ENCODE measurements at regions not wholly inside any gene's neighbourhood (a gene's known extent, or its start where the extent isn't known, plus 50 kb on each side); places are given as distances from the start of the nearest gene placed in this dataset.

DNA sequence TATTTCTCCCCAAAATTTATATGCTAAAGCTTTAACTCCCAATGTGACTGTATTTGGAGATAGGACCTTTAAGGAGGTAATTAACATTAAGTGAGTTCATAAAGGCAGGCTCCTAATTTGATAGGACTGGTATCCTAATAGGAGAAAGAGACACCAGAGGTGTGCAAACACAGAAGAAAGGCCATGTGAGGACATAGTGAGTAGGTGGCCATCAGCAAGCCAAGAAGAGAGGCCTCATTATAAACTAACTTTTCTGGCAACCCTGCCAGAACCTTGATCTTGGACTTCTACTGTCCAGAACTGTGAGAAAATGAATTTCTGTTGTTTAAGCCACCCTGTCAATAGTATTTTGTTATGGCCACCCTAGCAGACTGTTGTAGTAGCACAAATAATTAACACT is 177.9 kb upstream of the FUT9 start:
- Histone ChIP-seq H3K4me3 (no peak overlapping the region), H3K36me3 (no peaks in the 10 kb centered on the region), H3K9me3 (no peaks in the 10 kb centered on the region), H3K4me1 (no peaks in the 10 kb centered on the region), H3K27me3 (no peaks in the 10 kb centered on the region), H3K27ac (no peak overlapping the region)
- intact Hi-C loops (cut with DNase I; ENCODE audit: low total_unique reads), result no loop called here
- no peak for DNase-seq
- TF ChIP-seq, protein P1, sequence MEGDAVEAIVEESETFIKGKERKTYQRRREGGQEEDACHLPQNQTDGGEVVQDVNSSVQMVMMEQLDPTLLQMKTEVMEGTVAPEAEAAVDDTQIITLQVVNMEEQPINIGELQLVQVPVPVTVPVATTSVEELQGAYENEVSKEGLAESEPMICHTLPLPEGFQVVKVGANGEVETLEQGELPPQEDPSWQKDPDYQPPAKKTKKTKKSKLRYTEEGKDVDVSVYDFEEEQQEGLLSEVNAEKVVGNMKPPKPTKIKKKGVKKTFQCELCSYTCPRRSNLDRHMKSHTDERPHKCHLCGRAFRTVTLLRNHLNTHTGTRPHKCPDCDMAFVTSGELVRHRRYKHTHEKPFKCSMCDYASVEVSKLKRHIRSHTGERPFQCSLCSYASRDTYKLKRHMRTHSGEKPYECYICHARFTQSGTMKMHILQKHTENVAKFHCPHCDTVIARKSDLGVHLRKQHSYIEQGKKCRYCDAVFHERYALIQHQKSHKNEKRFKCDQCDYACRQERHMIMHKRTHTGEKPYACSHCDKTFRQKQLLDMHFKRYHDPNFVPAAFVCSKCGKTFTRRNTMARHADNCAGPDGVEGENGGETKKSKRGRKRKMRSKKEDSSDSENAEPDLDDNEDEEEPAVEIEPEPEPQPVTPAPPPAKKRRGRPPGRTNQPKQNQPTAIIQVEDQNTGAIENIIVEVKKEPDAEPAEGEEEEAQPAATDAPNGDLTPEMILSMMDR (IDR thresholded peaks at IDR 0.05), result no peak
- TF ChIP-seq EP300 (IDR thresholded peaks at IDR 0.05) (no peak), POLR2AphosphoS5 (IDR thresholded peaks at IDR 0.05) (no peak), POLR2A (IDR thresholded peaks at IDR 0.05) (no peak)

DNA sequence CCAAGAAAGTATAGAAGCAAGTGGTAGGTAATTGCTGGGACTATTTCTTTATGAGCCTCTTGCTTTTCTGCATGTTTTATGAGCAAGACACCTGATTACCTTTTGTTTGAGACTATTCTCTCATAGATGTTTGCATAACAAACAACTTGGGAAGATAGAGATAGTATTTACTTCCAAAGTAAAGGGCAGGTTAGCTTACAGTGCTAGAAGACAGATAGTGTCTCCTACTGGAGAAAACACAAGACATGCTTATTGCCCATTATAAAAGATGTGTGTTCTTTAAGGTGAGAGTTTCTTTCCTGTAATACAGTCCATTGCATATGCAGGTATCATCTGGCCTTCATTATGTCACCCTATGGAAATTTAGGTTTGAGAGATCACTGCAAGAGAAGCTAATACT is 174.2 kb upstream of the FUT9 start:
- no peak overlapping the region for H3K27ac ChIP-seq
- H3K4me1 ChIP-seq, result no peaks in the 10 kb centered on the region
- TF ChIP-seq EP300 (IDR thresholded peaks at IDR 0.05), result no peak
- TF ChIP-seq, protein P1 (IDR thresholded peaks at IDR 0.05), result no peak
- no peak for TF ChIP-seq POLR2AphosphoS5 (IDR thresholded peaks at IDR 0.05)
- no peak for TF ChIP-seq POLR2A (IDR thresholded peaks at IDR 0.05)
- intact Hi-C loops (cut with DNase I; ENCODE audit: low total_unique reads), result no loop called here
- H3K27me3 ChIP-seq, result no peaks in the 10 kb centered on the region
- H3K36me3 ChIP-seq, result no peaks in the 10 kb centered on the region
- DNase-seq, result no peak
- H3K4me3 ChIP-seq, result no peak overlapping the region
- H3K9me3 ChIP-seq, result no peaks in the 10 kb centered on the region

DNA sequence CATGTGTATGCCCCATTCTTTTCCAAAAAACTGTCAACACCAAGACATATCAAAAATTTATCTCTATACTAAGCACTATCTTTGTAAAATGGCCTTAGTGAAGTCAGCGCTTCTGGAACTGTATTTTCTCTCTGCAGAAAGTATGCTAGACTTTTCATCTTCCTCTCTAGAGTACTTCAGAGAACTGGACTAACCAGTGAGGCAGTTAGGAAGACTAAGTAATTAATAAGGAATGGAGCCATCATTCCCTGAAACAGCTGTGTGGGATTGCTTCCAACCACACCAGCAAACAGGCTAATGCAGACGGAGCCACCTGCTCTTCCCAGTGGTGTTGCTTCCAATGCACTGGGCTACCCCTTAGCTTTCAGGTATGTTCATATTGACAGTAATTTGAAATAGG is 169.1 kb upstream of the FUT9 start:
- H3K27me3 ChIP-seq, result no peaks in the 10 kb centered on the region
- intact Hi-C loops (cut with DNase I; ENCODE audit: low total_unique reads), result no loop called here
- DNase-seq, result no peak
- no peak overlapping the region for H3K27ac ChIP-seq
- H3K9me3 ChIP-seq, result no peaks in the 10 kb centered on the region
- WGBS, 5 donors, result 65 to 83% (median 74%) methylated on average over 2 of the region's 2 CpGs
- H3K36me3 ChIP-seq, result no peaks in the 10 kb centered on the region
- no peaks in the 10 kb centered on the region for H3K4me1 ChIP-seq
- TF ChIP-seq, protein P1 (IDR thresholded peaks at IDR 0.05), result no peak
- TF ChIP-seq POLR2AphosphoS5 (IDR thresholded peaks at IDR 0.05) (no peak), EP300 (IDR thresholded peaks at IDR 0.05) (no peak), POLR2A (IDR thresholded peaks at IDR 0.05) (no peak)
- no peak overlapping the region for H3K4me3 ChIP-seq

DNA sequence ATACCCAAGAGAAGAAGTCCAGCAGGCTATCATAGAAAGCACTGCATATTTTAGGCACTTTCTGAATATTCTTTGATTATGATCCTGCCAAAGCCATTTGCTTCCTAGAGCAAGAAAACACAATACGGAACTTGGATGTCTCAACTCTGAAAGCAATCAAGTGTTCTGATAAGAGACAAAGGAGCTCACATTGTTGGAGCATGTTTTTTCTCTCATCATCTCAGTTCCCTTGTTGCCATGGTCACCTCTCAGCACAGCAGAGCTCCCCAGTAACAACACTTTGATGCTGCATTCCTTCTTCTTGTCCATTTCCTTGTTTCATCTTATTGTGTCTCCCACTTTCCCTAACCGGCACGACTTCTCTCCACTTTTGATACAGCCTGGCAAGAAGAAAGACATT is 168.7 kb upstream of the FUT9 start:
- DNase-seq, result peak in 1 of 2 donors; percentile 8
- no peak overlapping the region for H3K4me3 ChIP-seq
- no peak overlapping the region for H3K27ac ChIP-seq
- no peaks in the 10 kb centered on the region for H3K4me1 ChIP-seq
- H3K27me3 ChIP-seq, result no peaks in the 10 kb centered on the region
- WGBS, 5 donors, result 49 to 72% (median 56%) methylated on average over 3 of the region's 3 CpGs
- TF ChIP-seq EP300 (IDR thresholded peaks at IDR 0.05), result no peak
- TF ChIP-seq POLR2A (IDR thresholded peaks at IDR 0.05), result no peak
- TF ChIP-seq, protein P1 (IDR thresholded peaks at IDR 0.05), result no peak
- TF ChIP-seq POLR2AphosphoS5 (IDR thresholded peaks at IDR 0.05), result no peak
- H3K9me3 ChIP-seq, result no peaks in the 10 kb centered on the region
- no peaks in the 10 kb centered on the region for H3K36me3 ChIP-seq
- intact Hi-C loops (cut with DNase I; ENCODE audit: low total_unique reads), result no loop called here

DNA sequence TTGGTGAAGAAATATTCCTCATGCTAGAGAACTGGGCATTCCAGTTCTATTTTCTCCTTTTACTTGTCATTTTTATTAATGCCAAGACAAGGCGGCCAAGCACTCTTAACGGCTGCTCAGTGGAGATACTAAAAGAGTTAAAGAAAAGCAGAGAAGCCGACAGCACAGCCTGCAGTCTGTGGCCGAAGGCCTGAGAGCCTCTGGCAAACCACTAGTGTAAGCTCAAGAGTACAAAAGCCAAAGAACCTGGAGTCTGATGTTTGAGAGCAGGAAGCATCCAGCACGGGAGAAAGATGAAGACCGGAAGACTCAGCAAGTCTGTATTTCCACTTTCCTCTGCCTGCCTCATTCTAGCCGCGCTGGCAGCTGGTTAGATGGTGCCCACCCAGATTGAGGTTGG is 167.1 kb upstream of the FUT9 start:
- Histone ChIP-seq H3K36me3 (no peaks in the 10 kb centered on the region), H3K9me3 (no peaks in the 10 kb centered on the region), H3K27ac (no peak overlapping the region), H3K4me3 (no peak overlapping the region), H3K27me3 (no peaks in the 10 kb centered on the region), H3K4me1 (no peaks in the 10 kb centered on the region)
- 53 to 73% (median 64%) methylated on average over 8 of the region's 8 CpGs for WGBS, 5 donors
- DNase-seq, result no peak
- intact Hi-C loops (cut with DNase I; ENCODE audit: low total_unique reads), result no loop called here
- TF ChIP-seq EP300 (IDR thresholded peaks at IDR 0.05) (no peak), POLR2AphosphoS5 (IDR thresholded peaks at IDR 0.05) (no peak), POLR2A (IDR thresholded peaks at IDR 0.05) (no peak)
- TF ChIP-seq, protein P1 (IDR thresholded peaks at IDR 0.05), result no peak

All from stomach (tissue), 8 donors.